PC-3 (cell line): ENCODE measurements at regions not wholly inside any gene's neighbourhood (a gene's known extent, or its start where the extent isn't known, plus 50 kb on each side); places are given as distances from the start of the nearest gene placed in this dataset.

Experiments used
- EZH2 ChIP-seq: fragments of 300-600 bp; sonication (generic); IDR thresholded peaks from one replicate; pipeline ENCODE4 v1.6.1; 2017; ENCODE audit warnings: antibody characterized with exemption, mild to moderate bottlenecking, low read length; ENCODE audit not compliant: unreplicated experiment
- TF ChIP-seq, protein P1 (sequence below): fragments of 300-600 bp; sonication (generic); conservative IDR thresholded peaks from 2 replicates; pipeline ENCODE4 v1.5.1; 2017; ENCODE audit warnings: antibody characterized with exemption, low read depth, mild to moderate bottlenecking, low read length

DNA sequence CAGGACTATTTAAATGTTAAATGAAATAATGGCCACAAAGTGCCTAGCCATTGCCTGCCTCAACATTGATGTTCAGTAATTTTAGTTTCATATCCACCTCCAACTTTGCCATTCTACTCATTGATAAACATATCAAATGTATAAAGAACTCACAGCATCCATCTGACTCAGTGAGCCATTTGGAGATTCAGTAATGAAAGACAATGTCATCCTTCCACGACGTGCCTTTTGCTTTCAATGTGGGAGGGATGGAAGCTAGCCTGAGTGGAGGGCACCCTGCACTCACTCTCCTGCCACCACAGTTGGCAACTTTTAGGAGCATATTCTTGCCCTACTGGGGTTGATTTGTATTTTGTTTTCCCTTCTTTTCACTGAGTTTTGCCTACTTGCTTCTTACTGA, 151.5 kb downstream of the GLUL start:
- TF ChIP-seq, protein P1, sequence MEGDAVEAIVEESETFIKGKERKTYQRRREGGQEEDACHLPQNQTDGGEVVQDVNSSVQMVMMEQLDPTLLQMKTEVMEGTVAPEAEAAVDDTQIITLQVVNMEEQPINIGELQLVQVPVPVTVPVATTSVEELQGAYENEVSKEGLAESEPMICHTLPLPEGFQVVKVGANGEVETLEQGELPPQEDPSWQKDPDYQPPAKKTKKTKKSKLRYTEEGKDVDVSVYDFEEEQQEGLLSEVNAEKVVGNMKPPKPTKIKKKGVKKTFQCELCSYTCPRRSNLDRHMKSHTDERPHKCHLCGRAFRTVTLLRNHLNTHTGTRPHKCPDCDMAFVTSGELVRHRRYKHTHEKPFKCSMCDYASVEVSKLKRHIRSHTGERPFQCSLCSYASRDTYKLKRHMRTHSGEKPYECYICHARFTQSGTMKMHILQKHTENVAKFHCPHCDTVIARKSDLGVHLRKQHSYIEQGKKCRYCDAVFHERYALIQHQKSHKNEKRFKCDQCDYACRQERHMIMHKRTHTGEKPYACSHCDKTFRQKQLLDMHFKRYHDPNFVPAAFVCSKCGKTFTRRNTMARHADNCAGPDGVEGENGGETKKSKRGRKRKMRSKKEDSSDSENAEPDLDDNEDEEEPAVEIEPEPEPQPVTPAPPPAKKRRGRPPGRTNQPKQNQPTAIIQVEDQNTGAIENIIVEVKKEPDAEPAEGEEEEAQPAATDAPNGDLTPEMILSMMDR = no peak
- no peak for TF ChIP-seq EZH2
